GM19035 (cell line): ENCODE measurements at regions not wholly inside any gene's neighbourhood (a gene's known extent, or its start where the extent isn't known, plus 50 kb on each side); places are given as distances from the start of the nearest gene placed in this dataset.
"Not testable (repeated sequence)": the region's sequence is repeated elsewhere in the genome, so short reads cannot be mapped to it uniquely, and the experiment has no call there.

ENCODE experiments used
- ATAC-seq: cut with Tn5 transposase; IDR thresholded peaks from one replicate; pipeline ENCODE4 v1.9.1; 2021; ENCODE audit not compliant: unreplicated experiment

DNA sequence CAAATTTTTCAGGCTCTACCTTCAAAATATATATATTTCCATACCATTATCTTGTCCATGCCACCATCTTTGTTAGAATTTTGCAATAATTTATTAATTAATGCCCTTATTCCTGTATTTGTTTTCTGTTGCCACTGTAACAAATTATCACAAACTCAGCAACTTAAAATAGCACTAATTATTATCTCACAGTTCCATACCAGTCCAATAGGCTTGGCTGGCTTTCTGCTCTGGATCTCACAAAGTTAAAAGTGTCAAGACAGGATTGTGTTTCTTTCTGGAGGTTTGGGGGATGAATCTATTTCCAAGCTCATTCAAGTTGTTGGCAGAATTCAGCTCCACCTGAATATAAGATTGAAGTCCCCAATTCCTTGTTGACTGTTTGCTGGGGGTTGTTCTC lies 58.6 kb upstream of the SLC38A4 start:
- no peak for ATAC-seq

- no peak for ATAC-seq
These were observed 60.8 kb upstream of the SLC38A4 start for GRCh38 chr12:46886541-46887041.

GRCh38 chr12:46887870-46888269 lies 62.1 kb upstream of the SLC38A4 start:
- ATAC-seq: no peak

- ATAC-seq: no peak
These were observed 62.8 kb upstream of the SLC38A4 start for GRCh38 chr12:46888568-46888967.

- ATAC-seq: no peak
These were observed 65.5 kb upstream of the SLC38A4 start for GRCh38 chr12:46891306-46891705.

DNA sequence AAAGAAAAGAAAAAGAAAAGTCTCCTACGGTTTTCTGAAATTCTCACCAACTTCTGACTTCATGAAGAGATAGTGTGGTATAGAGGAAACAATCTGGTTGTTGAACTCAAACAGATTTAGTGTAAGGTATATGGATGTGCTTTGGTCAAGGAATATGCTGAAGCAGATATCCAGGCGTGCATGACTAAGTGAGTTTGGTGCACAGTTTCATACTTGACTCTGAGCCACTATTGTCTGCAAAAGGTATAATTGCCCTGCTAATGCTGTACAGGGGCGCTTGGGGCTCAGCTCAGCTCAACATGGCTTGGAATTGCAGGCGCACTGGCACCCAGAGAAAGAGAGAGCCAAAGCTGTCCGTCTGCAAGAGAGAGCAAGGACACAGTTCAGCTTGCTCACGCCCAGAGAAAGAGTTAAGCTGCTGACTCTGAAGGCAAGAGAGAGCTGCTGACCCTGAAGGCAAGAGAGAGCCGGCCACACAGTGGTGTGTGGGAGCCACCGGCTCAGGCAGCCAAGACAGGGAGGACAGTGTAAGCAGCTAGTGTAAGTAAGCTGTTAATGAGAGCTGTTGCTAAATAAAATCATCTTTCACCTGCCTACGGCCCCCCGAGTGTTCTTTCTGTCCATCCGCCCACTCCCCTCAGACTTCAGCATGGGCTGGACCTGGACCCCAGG lies 66.4 kb upstream of the SLC38A4 start:
- ATAC-seq: no peak

DNA sequence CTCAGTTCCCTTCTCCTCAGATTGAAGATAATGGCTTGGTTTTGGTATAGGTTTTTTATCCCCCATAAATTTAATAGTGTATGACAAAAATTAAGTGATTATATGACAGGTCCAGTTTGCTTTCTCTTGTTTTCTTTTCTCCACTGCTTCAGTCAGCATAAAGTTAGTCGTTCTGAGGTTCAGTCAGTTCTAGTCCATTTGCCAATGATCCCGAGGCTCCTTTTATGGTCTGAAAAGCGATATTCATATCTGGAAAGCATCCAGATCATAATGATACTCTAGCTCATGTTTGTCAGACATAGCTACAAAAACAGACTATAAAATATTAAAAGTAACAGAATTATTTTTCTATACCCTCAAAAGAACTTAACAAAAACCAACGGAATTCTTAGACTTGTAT lies 67.1 kb upstream of the SLC38A4 start:
- no peak for ATAC-seq

- no peak for ATAC-seq
These were observed 67.6 kb upstream of the SLC38A4 start for GRCh38 chr12:46893434-46893833.

DNA sequence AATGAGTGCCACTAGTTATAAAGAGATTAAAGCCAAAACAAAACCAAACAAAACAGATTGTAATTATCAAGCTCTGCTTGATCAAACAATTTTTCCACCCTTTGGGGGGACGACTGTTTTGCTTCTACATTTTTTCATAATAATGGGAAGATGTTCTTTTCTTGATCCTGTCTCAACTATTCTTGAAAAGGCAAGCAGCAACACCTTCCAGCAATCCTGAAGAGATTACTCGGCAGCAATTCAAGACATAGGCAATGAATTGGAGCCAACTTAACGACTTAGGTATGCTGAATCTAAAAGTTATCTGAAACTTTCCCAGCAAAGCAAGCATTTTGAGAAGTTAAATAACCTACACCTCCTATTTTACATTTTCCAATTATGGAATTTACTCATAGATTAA lies 69.9 kb upstream of the SLC38A4 start:
- no peak for ATAC-seq

DNA sequence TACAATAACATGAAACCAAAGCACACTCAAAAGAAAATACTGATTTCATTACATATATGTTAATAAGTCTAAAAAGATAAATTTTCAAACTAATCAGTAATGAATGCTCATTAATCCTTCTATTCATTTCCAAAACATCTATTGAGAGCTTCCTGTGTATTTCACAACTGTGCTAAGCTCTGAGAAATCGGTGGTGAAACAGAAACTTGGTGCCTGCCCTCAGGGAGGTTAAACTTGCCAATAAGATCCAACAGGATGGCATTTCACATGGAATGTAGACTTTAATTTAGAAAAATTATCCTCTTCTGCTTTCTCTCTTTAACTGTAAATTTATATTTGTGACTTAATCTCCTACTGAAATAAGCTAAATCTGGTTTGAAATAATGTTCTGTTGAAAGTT lies 70.9 kb upstream of the SLC38A4 start:
- ATAC-seq: no peak

GRCh38 chr12:46898152-46898931 lies 72.5 kb upstream of the SLC38A4 start:
- ATAC-seq: no peak

DNA sequence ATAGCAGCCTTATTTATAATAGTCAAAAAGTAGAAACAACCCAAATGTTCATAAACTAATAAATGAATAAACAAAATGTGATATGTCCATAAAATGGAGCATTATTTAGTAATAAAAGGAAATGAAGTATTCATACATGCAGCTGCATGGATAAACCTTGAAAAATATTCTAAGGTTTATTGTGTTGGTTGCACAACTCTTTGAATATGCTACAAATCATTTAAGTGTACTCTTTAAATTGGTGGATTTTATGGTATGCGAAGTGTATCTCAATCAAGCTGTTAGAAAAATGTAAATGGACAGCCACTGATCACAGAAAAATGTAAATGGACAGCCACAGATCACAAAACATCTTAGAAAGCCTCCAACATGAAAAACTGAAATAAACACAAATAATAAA lies 73.2 kb upstream of the SLC38A4 start:
- ATAC-seq: no peak

DNA sequence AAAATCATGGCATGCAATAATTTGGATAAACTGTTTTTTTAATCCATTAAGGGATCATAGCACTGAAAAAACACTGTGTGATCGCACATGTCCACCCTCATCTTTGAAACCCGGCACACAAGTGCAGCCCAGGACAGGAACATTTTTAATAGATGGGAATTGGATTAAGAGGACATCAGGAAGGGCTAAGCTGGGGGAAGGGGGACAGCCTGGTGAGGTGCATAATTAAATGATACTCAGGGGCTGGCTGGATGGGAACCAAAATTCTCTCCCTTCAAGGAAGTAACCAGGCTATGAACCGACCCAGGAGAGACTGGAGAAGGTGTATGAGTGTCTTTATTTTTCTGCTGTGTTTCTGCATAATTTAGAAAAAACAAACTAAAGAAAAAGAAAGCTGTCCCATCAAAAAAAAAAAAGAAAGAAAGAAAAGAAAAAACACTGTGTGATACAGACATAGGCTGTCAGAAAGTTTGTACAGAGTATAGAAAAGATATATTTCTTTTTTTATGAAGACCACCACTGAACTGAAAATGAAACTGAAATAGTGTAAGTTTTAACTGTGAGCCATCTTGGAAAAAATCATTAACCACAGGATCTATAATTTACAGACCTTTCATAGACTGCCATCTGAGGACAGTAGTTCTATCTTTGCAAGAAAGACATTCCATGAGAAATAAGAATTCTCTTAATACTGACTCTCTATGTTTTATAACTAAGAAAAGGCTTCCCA lies 75.1 kb upstream of the SLC38A4 start:
- no peak for ATAC-seq

GRCh38 chr12:46901464-46902205 lies 75.8 kb upstream of the SLC38A4 start:
- ATAC-seq: no peak

GRCh38 chr12:46903058-46903457 lies 77.3 kb upstream of the SLC38A4 start:
- ATAC-seq: no peak

GRCh38 chr12:46904406-46905238 lies 78.8 kb upstream of the SLC38A4 start:
- no peak for ATAC-seq

DNA sequence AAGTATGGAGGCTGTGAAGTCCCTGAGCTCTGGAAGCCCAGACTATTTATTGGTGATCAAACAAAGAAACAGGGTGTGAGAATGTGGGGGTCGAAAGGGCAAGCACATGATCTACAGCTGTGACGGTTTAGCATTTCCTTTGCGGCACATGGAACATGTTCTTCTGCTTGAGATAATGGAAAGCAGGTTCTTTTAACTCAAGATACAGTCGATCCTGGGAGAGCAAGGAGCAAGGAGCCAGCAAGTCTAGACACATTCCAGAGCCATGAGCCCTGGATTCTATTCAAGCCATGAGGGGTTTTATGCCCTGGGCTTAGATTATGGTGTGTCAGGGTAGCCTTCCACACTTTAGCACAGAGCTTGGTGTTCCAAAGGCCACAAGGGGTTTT lies 79.4 kb upstream of the SLC38A4 start:
- not testable (repeated sequence) for ATAC-seq

DNA sequence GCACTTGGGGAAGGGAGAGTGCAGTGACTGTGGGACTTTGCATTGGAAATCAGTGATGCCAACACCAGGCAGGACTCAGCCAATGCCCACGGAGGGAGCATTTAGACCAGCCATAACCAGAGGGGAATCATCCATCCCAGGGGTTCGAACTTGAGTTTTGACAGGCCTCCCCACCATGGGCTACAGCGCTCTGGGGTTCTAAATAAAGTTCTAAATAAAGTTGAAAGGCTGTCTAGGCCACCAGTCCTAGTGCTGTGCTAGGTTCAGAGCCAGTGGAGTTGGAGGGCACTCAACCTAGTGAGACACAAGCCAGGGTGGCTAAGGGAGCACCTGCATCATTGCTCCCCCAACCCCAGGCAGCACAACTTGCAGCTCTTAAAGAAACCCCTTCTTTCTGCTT lies 82.0 kb upstream of the SLC38A4 start:
- no peak for ATAC-seq

GRCh38 chr12:46908236-46908935 lies 82.6 kb upstream of the SLC38A4 start:
- ATAC-seq: no peak
